DND-41 (cell line): ENCODE measurements at regions not wholly inside any gene's neighbourhood (a gene's known extent, or its start where the extent isn't known, plus 50 kb on each side); places are given as distances from the start of the nearest gene placed in this dataset.
"Not testable (repeated sequence)": the region's sequence is repeated elsewhere in the genome, so short reads cannot be mapped to it uniquely, and the experiment has no call there.

ENCODE experiments used
- ATAC-seq: fragments of 200-7000 bp; cut with Tn5 transposase; 3 replicates; pipeline ENCODE4 v1.9.1; 2021; ENCODE audit warnings: low read depth; ENCODE audit not compliant: insufficient read depth
- DNase-seq: peaks from one replicate; pipeline ENCODE4 v3.0.0-alpha.2; 2020
- H2AFZ ChIP-seq: 2 replicates; pipeline ENCODE4 v1.6.0; 2012; ENCODE audit warnings: low read depth, low read length
- H3K27ac ChIP-seq: 2 replicates; pipeline ENCODE4 v1.5.1; 2012; ENCODE audit warnings: low read length, inconsistent platforms
- H3K27me3 ChIP-seq: fragments of 200-600 bp; sonication (generic); 2 replicates; pipeline ENCODE4 v1.6.0; 2012; ENCODE audit warnings: low read length, mild to moderate bottlenecking, inconsistent platforms; ENCODE audit not compliant: insufficient read depth, poor library complexity
- H3K36me3 ChIP-seq: 2 replicates; pipeline ENCODE4 v1.5.1; 2012; ENCODE audit warnings: low read length, inconsistent platforms; ENCODE audit not compliant: insufficient read depth
- H3K4me1 ChIP-seq: 2 replicates; pipeline ENCODE4 v1.5.1; 2012; ENCODE audit warnings: mild to moderate bottlenecking, low read length; ENCODE audit not compliant: insufficient read depth
- H3K4me2 ChIP-seq: 2 replicates; pipeline ENCODE4 v1.6.0; 2012; ENCODE audit warnings: mild to moderate bottlenecking, moderate library complexity, low read length, inconsistent platforms; ENCODE audit not compliant: insufficient read depth
- H3K4me3 ChIP-seq, 2 experiments: fragments of 200-600 bp in 1 of 2; shearing (Covaris generic) in 1 of 2; 2 replicates each; pipeline ENCODE4 v1.5.1; 2012 to 2016; ENCODE audit warnings: inconsistent platforms in 2 of 2, low read length in 2 of 2, mild to moderate bottlenecking in 2 of 2, low read depth in 1 of 2, moderate library complexity in 1 of 2
- H3K79me2 ChIP-seq: 2 replicates; pipeline ENCODE4 v1.6.0; 2012; ENCODE audit warnings: low read length, inconsistent platforms; ENCODE audit not compliant: insufficient read depth
- H3K9ac ChIP-seq: 2 replicates; pipeline ENCODE4 v1.6.0; 2012; ENCODE audit warnings: low read depth, mild to moderate bottlenecking, inconsistent platforms, low read length, moderate library complexity
- H3K9me3 ChIP-seq: 2 replicates; pipeline ENCODE4 v1.5.1; 2012; ENCODE audit warnings: low read length, moderate library complexity, mild to moderate bottlenecking, inconsistent platforms; ENCODE audit not compliant: insufficient read depth, severe bottlenecking
- H4K20me1 ChIP-seq: 2 replicates; pipeline ENCODE4 v1.6.0; 2012; ENCODE audit warnings: low read length; ENCODE audit not compliant: insufficient read depth
- EZH2 ChIP-seq: IDR thresholded peaks from 3 replicates; pipeline ENCODE4 v1.6.1; 2012; ENCODE audit warnings: borderline replicate concordance, low read depth, mild to moderate bottlenecking, moderate library complexity, low read length, inconsistent platforms; ENCODE audit not compliant: severe bottlenecking
- TF ChIP-seq, protein P1 (sequence below): IDR thresholded peaks from 2 replicates; pipeline ENCODE4 v1.5.1; 2012; ENCODE audit warnings: borderline replicate concordance, low read length, moderate library complexity, mild to moderate bottlenecking; ENCODE audit not compliant: poor library complexity, severe bottlenecking; ENCODE audit errors: extremely low read depth

DNA sequence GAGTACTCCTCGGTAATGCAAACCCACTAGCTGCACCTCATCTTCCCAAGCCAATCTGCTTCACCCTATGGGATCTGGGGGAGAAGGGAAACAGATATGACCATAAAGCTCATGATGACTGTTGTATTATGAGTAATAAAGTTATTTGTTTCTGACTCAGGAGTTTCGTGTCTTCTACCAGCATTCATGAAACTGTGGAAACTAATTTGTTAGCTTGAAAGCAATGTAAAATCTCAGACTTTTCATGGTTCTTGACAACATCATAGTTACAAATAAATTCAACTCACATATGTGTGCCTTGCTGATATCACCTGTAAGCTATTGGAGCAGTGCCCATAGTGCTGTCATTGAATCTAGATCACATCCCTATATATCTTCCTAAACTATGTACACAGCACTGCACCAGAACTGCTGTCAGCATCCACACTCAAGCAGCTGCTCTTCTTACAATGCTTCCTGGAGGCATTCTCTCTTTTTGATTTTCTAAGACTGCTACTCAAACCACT, 135.6 kb upstream of the KYNU start:
- Histone ChIP-seq H2AFZ (no peak overlapping the region), H3K9ac (no peak overlapping the region), H3K4me3 (no peak overlapping the region), H3K4me1 (no peaks in the 10 kb centered on the region), H3K27ac (no peak overlapping the region), H3K4me2 (no peak overlapping the region), H3K79me2 (no peaks in the 10 kb centered on the region), H3K9me3 (no peaks in the 10 kb centered on the region), H3K27me3 (no peaks in the 10 kb centered on the region), H4K20me1 (no peaks in the 10 kb centered on the region), H3K36me3 (no peaks in the 10 kb centered on the region)
- ATAC-seq, result no peak
- TF ChIP-seq EZH2, result no peak
- TF ChIP-seq, protein P1, sequence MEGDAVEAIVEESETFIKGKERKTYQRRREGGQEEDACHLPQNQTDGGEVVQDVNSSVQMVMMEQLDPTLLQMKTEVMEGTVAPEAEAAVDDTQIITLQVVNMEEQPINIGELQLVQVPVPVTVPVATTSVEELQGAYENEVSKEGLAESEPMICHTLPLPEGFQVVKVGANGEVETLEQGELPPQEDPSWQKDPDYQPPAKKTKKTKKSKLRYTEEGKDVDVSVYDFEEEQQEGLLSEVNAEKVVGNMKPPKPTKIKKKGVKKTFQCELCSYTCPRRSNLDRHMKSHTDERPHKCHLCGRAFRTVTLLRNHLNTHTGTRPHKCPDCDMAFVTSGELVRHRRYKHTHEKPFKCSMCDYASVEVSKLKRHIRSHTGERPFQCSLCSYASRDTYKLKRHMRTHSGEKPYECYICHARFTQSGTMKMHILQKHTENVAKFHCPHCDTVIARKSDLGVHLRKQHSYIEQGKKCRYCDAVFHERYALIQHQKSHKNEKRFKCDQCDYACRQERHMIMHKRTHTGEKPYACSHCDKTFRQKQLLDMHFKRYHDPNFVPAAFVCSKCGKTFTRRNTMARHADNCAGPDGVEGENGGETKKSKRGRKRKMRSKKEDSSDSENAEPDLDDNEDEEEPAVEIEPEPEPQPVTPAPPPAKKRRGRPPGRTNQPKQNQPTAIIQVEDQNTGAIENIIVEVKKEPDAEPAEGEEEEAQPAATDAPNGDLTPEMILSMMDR, result no peak
- DNase-seq, result no peak

GRCh38 chr2:142734770-142735169, 142.7 kb upstream of the KYNU start:
- DNase-seq, result no peak
- no peak for TF ChIP-seq EZH2
- TF ChIP-seq, protein P1, result no peak
- Histone ChIP-seq H3K4me2 (no peak overlapping the region), H3K9me3 (no peaks in the 10 kb centered on the region), H3K4me3 (no peak overlapping the region), H4K20me1 (no peaks in the 10 kb centered on the region), H3K79me2 (no peaks in the 10 kb centered on the region), H3K4me1 (no peaks in the 10 kb centered on the region), H3K27me3 (no peaks in the 10 kb centered on the region), H3K27ac (no peak overlapping the region), H3K9ac (no peak overlapping the region), H3K36me3 (no peaks in the 10 kb centered on the region), H2AFZ (no peak overlapping the region)
- ATAC-seq, result no peak

- Histone ChIP-seq H3K27me3 (no peaks in the 10 kb centered on the region), H3K4me3 (no peak overlapping the region), H3K9ac (no peak overlapping the region), H3K9me3 (no peaks in the 10 kb centered on the region), H2AFZ (no peak overlapping the region), H3K36me3 (no peaks in the 10 kb centered on the region), H3K4me2 (no peak overlapping the region), H3K4me1 (no peaks in the 10 kb centered on the region), H3K79me2 (no peaks in the 10 kb centered on the region), H4K20me1 (no peaks in the 10 kb centered on the region), H3K27ac (no peak overlapping the region)
- DNase-seq, result no peak
- TF ChIP-seq, protein P1, result peak; percentile 19
- no peak for TF ChIP-seq EZH2
- no peak for ATAC-seq
Observed at GRCh38 chr2:142734231-142734630, 143.2 kb upstream of the KYNU start.

- H3K9ac ChIP-seq, H3K27me3 ChIP-seq, H3K9me3 ChIP-seq, H3K4me3 ChIP-seq, H2AFZ ChIP-seq, H4K20me1 ChIP-seq, DNase-seq, H3K36me3 ChIP-seq, H3K4me1 ChIP-seq, H3K79me2 ChIP-seq, H3K4me2 ChIP-seq, H3K27ac ChIP-seq, ATAC-seq: not testable (repeated sequence)
Observed at GRCh38 chr2:142729814-142730213, 147.7 kb upstream of the KYNU start.

DNA sequence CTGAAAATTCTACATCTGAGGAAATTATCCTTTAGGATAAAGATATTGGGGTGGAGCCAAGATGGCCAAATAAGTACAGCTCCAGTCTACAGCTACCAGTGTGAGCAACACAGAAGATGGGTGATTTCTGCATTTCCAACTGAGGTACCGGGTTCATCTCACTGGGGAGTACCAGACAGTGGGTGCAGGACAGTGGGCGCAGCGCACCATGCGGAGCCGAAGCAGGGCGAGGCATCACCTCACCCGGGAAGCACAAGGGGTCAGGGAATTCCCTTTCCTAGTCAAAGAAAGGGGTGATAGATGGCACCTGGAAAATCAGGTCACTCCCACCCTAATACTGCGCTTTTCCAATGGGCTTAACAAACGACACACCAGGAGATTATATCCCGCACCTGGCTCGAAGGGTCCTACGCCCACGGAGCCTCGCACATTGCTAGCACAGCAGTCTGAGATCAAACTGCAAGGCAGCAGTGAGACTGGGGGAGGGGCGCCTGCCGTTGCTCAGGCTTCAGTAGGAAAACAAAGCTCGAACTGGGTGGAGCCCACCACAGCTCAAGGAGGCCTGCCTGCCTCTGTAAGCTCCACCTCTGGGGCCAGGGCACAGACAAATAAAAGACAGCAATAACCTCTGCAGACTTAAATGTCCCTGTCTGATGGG, 149.5 kb upstream of the KYNU start:
- not testable (repeated sequence) for H3K9ac ChIP-seq, H2AFZ ChIP-seq, H3K4me1 ChIP-seq, H3K4me2 ChIP-seq, DNase-seq, H3K27me3 ChIP-seq, ATAC-seq, H3K79me2 ChIP-seq, H4K20me1 ChIP-seq, H3K36me3 ChIP-seq, H3K9me3 ChIP-seq, H3K4me3 ChIP-seq, H3K27ac ChIP-seq
